ENCODE measurements at regions not wholly inside any gene's neighbourhood (a gene's known extent, or its start where the extent isn't known, plus 50 kb on each side); places are given as distances from the start of the nearest gene placed in this dataset.

- no peak for TF ChIP-seq CTCF (IDR thresholded peaks at IDR 0.05)
These were observed 143.2 kb upstream of the PRSS1 start for GRCh38 chr7:142606081-142606480.

- TF ChIP-seq CTCF (IDR thresholded peaks at IDR 0.05) = no peak
These were observed 144.6 kb upstream of the PRSS1 start for GRCh38 chr7:142604671-142605070.

- TF ChIP-seq CTCF (IDR thresholded peaks at IDR 0.05) = peak; percentile 92
These were observed 145.3 kb upstream of the PRSS1 start for GRCh38 chr7:142603870-142604448.

GRCh38 chr7:142602756-142603155 is 146.5 kb upstream of the PRSS1 start:
- no peak for TF ChIP-seq CTCF (IDR thresholded peaks at IDR 0.05)

GRCh38 chr7:142602183-142602582 is 147.1 kb upstream of the PRSS1 start:
- TF ChIP-seq CTCF (IDR thresholded peaks at IDR 0.05) = no peak

- TF ChIP-seq CTCF (IDR thresholded peaks at IDR 0.05) = no peak
These were observed 151.0 kb upstream of the PRSS1 start for GRCh38 chr7:142598297-142598696.

- TF ChIP-seq CTCF (IDR thresholded peaks at IDR 0.05) = no peak
These were observed 151.7 kb upstream of the PRSS1 start for GRCh38 chr7:142597547-142597946.

Data from LNCAP (cell line).